ENCODE measurements at regions not wholly inside any gene's neighbourhood (a gene's known extent, or its start where the extent isn't known, plus 50 kb on each side); places are given as distances from the start of the nearest gene placed in this dataset.

- no peak overlapping the region for H3K4me3 ChIP-seq (ENCODE audit: low read length, poor library complexity, severe bottlenecking)
Measured at GRCh38 chr1:56415720-56416119, 163.6 kb downstream of the PLPP3 start.

GRCh38 chr1:56415258-56415657 is 164.1 kb downstream of the PLPP3 start:
- TF ChIP-seq EZH2phosphoT487 (IDR thresholded peaks at IDR 0.05; ENCODE audit: borderline replicate concordance) (no peak), CTCF (conservative IDR thresholded peaks at IDR 0.05; ENCODE audit: low read length) (no peak)
- H3K4me2 ChIP-seq (ENCODE audit: low read depth, low read length, poor library complexity, severe bottlenecking): no peak overlapping the region
- H3F3A ChIP-seq (ENCODE audit: low read depth): no peaks in the 10 kb centered on the region
- no peaks in the 10 kb centered on the region for H3K9me2 ChIP-seq (replicated peaks; ENCODE audit: low read depth, low read length)
- H3K36me3 ChIP-seq (ENCODE audit: insufficient read depth, low read length): no peaks in the 10 kb centered on the region
- H3K79me2 ChIP-seq (ENCODE audit: insufficient read depth, low read length): no peaks in the 10 kb centered on the region
- H2AFZ ChIP-seq (ENCODE audit: low read length): no peak overlapping the region
- no peaks in the 10 kb centered on the region for H3K27me3 ChIP-seq (ENCODE audit: insufficient read depth, low read length, poor library complexity, severe bottlenecking)
- no peaks in the 10 kb centered on the region for H4K20me1 ChIP-seq (ENCODE audit: insufficient read depth, low read length, poor library complexity, severe bottlenecking)
- H3K4me3 ChIP-seq (ENCODE audit: low read length, poor library complexity, severe bottlenecking): no peak overlapping the region
- no peaks in the 10 kb centered on the region for H3K4me1 ChIP-seq (ENCODE audit: insufficient read depth, low read length, poor library complexity, severe bottlenecking)
- no peak overlapping the region for H3K9ac ChIP-seq (ENCODE audit: low read depth, low read length, poor library complexity, severe bottlenecking)
- no peaks in the 10 kb centered on the region for H3K9me3 ChIP-seq (ENCODE audit: insufficient read depth, low read depth, low read length)

More at GRCh38 chr1:56415720-56416119, 163.6 kb downstream of the PLPP3 start:
- Histone ChIP-seq H3K9ac (ENCODE audit: low read depth, low read length, poor library complexity, severe bottlenecking) (no peak overlapping the region), H3K79me2 (ENCODE audit: insufficient read depth, low read length) (no peaks in the 10 kb centered on the region), H3K36me3 (ENCODE audit: insufficient read depth, low read length) (no peaks in the 10 kb centered on the region), H3K9me2 (replicated peaks; ENCODE audit: low read depth, low read length) (no peaks in the 10 kb centered on the region), H3K27me3 (ENCODE audit: insufficient read depth, low read length, poor library complexity, severe bottlenecking) (no peaks in the 10 kb centered on the region), H2AFZ (ENCODE audit: low read length) (no peak overlapping the region), H3K4me2 (ENCODE audit: low read depth, low read length, poor library complexity, severe bottlenecking) (no peak overlapping the region), H3K9me3 (ENCODE audit: insufficient read depth, low read depth, low read length) (no peaks in the 10 kb centered on the region), H3F3A (ENCODE audit: low read depth) (no peaks in the 10 kb centered on the region), H3K4me1 (ENCODE audit: insufficient read depth, low read length, poor library complexity, severe bottlenecking) (no peaks in the 10 kb centered on the region), H4K20me1 (ENCODE audit: insufficient read depth, low read length, poor library complexity, severe bottlenecking) (no peaks in the 10 kb centered on the region)
- no peak for TF ChIP-seq EZH2phosphoT487 (IDR thresholded peaks at IDR 0.05; ENCODE audit: borderline replicate concordance)
- TF ChIP-seq CTCF (conservative IDR thresholded peaks at IDR 0.05; ENCODE audit: low read length): no peak

GRCh38 chr1:56414728-56415224 is 164.6 kb downstream of the PLPP3 start:
- no peak overlapping the region for H3K4me3 ChIP-seq (ENCODE audit: low read length, poor library complexity, severe bottlenecking)
- H3K9ac ChIP-seq (ENCODE audit: low read depth, low read length, poor library complexity, severe bottlenecking): no peak overlapping the region
- no peak for TF ChIP-seq EZH2phosphoT487 (IDR thresholded peaks at IDR 0.05; ENCODE audit: borderline replicate concordance)
- no peak for TF ChIP-seq CTCF (conservative IDR thresholded peaks at IDR 0.05; ENCODE audit: low read length)
- no peaks in the 10 kb centered on the region for H3K9me2 ChIP-seq (replicated peaks; ENCODE audit: low read depth, low read length)
- no peaks in the 10 kb centered on the region for H3K36me3 ChIP-seq (ENCODE audit: insufficient read depth, low read length)
- no peaks in the 10 kb centered on the region for H3K79me2 ChIP-seq (ENCODE audit: insufficient read depth, low read length)
- H3K4me1 ChIP-seq (ENCODE audit: insufficient read depth, low read length, poor library complexity, severe bottlenecking): no peaks in the 10 kb centered on the region
- no peaks in the 10 kb centered on the region for H3F3A ChIP-seq (ENCODE audit: low read depth)
- H3K9me3 ChIP-seq (ENCODE audit: insufficient read depth, low read depth, low read length): no peaks in the 10 kb centered on the region
- no peaks in the 10 kb centered on the region for H3K27me3 ChIP-seq (ENCODE audit: insufficient read depth, low read length, poor library complexity, severe bottlenecking)
- H2AFZ ChIP-seq (ENCODE audit: low read length): no peak overlapping the region
- no peaks in the 10 kb centered on the region for H4K20me1 ChIP-seq (ENCODE audit: insufficient read depth, low read length, poor library complexity, severe bottlenecking)
- H3K4me2 ChIP-seq (ENCODE audit: low read depth, low read length, poor library complexity, severe bottlenecking): no peak overlapping the region

Measured in Loucy (cell line).